ENCODE measurements at regions not wholly inside any gene's neighbourhood (a gene's known extent, or its start where the extent isn't known, plus 50 kb on each side); places are given as distances from the start of the nearest gene placed in this dataset.

DNA sequence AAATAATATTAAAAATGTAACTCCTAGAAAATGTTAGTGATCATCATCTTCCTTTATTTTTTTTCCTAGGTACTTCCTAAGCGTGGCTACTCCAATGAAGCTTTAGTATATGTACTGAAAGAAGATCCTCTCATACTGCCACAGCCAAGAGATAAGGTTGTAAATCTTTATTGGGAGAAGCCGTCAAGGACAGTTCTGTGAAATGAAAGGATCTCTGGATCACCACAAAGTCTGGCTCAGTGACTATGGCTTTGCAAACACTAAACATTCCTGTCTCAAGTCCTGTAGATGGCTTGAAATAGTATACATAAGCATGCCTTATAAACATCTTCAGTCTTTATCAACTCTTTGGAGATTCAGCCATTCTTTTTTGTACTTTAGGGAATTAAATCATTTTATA is 61.2 kb upstream of the DPH5 start:
- H3K4me3 Mint-ChIP-seq, result no peak overlapping the region
- H3K27ac Mint-ChIP-seq, result no peak overlapping the region
- intact Hi-C loops (cut with micrococcal nuclease), result loop anchor here (10.0 kb wide), 1 partner anchor 288 kb away; no protein-coding TSS in a partner anchor
- H3K4me1 Mint-ChIP-seq, result peaks cover 35% of the 10 kb centered on the region
- H3K36me3 Mint-ChIP-seq (ENCODE audit: low read depth), result peaks cover 30% of the 10 kb centered on the region
- DNase-seq, result no peak
- H3K9me3 Mint-ChIP-seq, result peaks cover 10% of the 10 kb centered on the region
- no peaks in the 10 kb centered on the region for H3K27me3 Mint-ChIP-seq

DNA sequence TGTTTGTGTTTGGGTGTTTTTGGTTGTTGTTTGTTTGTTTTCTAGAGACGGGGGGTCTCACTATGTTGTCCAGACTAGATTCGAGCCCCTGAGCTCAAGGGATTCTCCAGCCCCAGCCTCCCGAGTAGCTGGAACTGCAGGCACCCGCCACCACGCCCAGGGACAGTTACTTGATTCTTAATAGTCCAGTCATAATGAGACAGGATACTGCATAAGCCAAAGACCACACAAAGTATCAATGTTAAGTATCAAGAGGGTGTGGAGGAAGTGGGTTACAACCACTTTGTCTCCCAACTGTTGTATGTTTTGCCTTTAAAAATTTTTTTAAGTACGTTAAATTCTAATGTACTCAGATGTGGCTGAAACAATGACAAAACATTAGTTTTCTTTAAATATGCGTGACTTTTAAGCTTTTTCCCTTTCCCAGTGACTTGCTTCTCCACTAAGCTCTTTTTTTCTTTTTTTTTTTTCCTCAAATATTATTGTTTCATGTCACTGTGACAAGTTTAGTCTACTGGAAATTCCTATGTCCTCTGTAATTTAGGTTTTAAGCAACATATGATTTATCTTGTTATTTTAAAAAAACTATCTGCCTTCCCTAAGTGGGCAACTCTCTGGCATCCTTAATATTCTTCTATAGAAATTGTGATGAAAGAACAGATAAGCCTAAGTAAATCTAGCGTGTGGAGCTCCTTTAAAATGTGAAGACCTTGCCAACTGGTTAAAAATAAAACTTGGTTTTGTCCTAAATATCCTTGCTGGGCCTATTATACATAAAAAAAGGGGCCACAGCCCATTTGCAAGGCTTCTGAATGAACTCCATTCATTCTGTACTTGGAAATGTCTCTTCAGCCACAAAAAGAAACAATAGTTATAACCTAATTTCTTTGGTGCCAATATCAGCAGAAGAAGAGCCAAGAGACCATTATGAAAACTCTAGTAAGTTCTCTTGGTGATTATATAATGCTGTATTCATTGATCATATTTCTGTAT is 56.2 kb upstream of the DPH5 start:
- Mint-ChIP-seq H3K4me1 (peaks cover 38% of the 10 kb centered on the region), H3K9me3 (peaks cover 31% of the 10 kb centered on the region), H3K27ac (peak overlapping the region; percentile 76), H3K27me3 (no peaks in the 10 kb centered on the region), H3K36me3 (ENCODE audit: low read depth) (peaks cover 60% of the 10 kb centered on the region), H3K4me3 (peak overlapping the region; percentile 44)
- intact Hi-C loops (cut with micrococcal nuclease), result loop anchor here (1.0 to 10.0 kb wide), 7 partner anchors 31 to 293 kb away; partner anchors contain the start of gene DPH5
- peak; percentile 88 for DNase-seq

DNA sequence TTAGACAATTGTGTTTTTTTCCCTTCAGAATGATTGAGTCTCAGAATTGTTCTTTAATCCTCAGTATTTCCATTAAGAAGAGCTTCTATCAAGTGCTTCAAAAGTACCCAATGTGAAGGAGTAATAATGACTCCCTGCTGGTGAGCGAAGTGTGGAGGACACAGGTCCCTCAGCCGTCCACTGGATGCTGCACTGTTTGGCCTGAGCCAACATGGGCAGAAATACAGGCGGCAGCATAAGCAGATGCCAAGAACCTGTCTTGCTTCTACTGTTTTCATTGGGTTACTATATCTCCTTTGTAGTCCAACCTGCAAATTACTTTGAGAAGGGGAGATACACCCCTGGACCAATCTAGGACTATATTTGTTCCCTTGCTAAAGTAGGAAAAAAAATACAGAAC is 55.3 kb upstream of the DPH5 start:
- H3K4me1 Mint-ChIP-seq, result peaks cover 38% of the 10 kb centered on the region
- H3K27ac Mint-ChIP-seq, result peak overlapping the region; percentile 76

DNA sequence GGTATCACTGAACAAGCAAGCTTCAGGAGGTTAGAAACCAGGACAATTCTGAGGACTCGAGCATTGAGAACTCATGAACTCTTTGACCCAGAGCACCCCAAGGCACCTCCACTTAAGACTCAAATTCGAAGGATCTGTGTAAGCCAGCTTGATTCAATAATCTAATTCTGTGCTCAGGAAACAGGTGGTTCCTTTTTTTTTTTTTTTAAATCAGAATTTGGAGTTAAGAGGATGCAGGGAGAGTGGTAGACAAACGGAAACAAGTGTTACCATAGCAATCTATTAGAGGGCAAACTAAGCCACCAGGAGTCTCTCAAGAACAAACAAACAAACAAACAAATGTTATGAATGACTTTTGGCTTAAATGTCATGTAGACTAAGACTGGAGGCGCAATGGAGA is 53.8 kb upstream of the DPH5 start:
- DNase-seq, result no peak
- H3K27ac Mint-ChIP-seq, result no peak overlapping the region
- H3K4me3 Mint-ChIP-seq, result no peak overlapping the region
- H3K27me3 Mint-ChIP-seq, result no peaks in the 10 kb centered on the region
- H3K36me3 Mint-ChIP-seq (ENCODE audit: low read depth), result peaks cover 59% of the 10 kb centered on the region
- H3K9me3 Mint-ChIP-seq, result peaks cover 21% of the 10 kb centered on the region
- H3K4me1 Mint-ChIP-seq, result peaks cover 32% of the 10 kb centered on the region
- intact Hi-C loops (cut with micrococcal nuclease), result no loop called here

More for the DNA sequence above, 55.3 kb upstream of the DPH5 start:
- Mint-ChIP-seq H3K4me3 (no peak overlapping the region), H3K27me3 (no peaks in the 10 kb centered on the region), H3K36me3 (ENCODE audit: low read depth) (peaks cover 64% of the 10 kb centered on the region), H3K9me3 (peaks cover 31% of the 10 kb centered on the region)
- no peak for DNase-seq
- intact Hi-C loops (cut with micrococcal nuclease), result loop anchor here (1.0 to 10.0 kb wide), 6 partner anchors 32 to 294 kb away; partner anchors contain the start of gene DPH5

DNA sequence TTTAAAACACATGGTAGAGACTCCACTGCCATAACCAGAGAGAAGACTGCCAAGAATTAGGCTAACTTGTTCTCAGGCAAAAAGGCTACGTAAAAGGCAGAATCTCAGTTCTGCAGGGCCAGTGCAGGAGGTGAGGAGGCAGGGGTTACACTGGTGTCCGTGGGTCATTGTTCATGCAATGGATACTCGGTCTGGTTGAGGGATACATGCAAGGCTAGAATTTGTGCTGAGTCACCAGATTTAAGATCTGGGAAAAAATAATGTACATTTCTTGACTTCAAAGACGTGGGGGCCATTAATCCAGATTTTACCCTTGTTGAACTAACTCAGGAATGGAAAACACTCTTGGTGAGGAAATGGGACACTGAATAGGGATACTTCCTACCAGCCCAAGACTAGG is 52.3 kb upstream of the DPH5 start:
- Mint-ChIP-seq H3K27ac (peak overlapping the region; percentile 59), H3K4me1 (peaks cover 26% of the 10 kb centered on the region), H3K27me3 (no peaks in the 10 kb centered on the region), H3K9me3 (peaks cover 21% of the 10 kb centered on the region), H3K4me3 (no peak overlapping the region), H3K36me3 (ENCODE audit: low read depth) (peaks cover 59% of the 10 kb centered on the region)
- intact Hi-C loops (cut with micrococcal nuclease), result no loop called here
- no peak for DNase-seq

DNA sequence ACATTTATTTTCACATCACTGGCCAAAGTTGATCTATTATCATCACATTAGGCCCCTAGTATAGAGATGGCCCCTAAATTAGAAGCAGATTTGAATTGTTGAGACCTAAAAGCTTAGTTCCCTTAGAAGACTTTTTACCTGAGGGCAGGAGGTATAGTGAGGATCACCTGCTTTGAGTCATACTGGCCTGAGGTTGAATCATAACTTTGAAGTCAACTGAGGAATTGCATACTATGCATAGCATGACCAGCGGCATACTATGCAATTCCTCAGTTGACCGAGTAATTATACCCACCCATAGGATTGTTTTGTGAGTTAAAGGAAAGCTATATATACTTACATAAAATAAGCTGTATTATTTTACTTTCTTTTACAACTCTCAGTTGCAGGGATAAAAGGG is 50.3 kb upstream of the DPH5 start:
- peaks cover 58% of the 10 kb centered on the region for H3K36me3 Mint-ChIP-seq (ENCODE audit: low read depth)
- intact Hi-C loops (cut with micrococcal nuclease), result no loop called here

More for the DNA sequence above, 50.3 kb upstream of the DPH5 start:
- DNase-seq, result no peak
- H3K27ac Mint-ChIP-seq, result no peak overlapping the region
- H3K4me1 Mint-ChIP-seq, result peaks cover 22% of the 10 kb centered on the region
- no peak overlapping the region for H3K4me3 Mint-ChIP-seq
- H3K27me3 Mint-ChIP-seq, result no peaks in the 10 kb centered on the region
- peaks cover 20% of the 10 kb centered on the region for H3K9me3 Mint-ChIP-seq
